A673 (cell line): ENCODE measurements at regions not wholly inside any gene's neighbourhood (a gene's known extent, or its start where the extent isn't known, plus 50 kb on each side); places are given as distances from the start of the nearest gene placed in this dataset.

Source experiments
- BruUV-seq: library from RNA; stranded (reverse); fragments of 400-500 nt; replicated peaks from 2 replicates; lab custom pipeline; 2021; lab: Mats Ljungman, UMichigan
- CTCF ChIA-PET: fragments of 300-600 bp; sonication (Branson Sonifier 250); formaldehyde crosslinking; loops from one replicate; lab custom pipeline; 2022; ENCODE audit warnings: antibody characterized with exemption; lab: Charles Lee
- POLR2A ChIA-PET: fragments of 300-600 bp; sonication (Branson Sonifier 250); formaldehyde crosslinking; loops from one replicate; lab custom pipeline; 2022; ENCODE audit warnings: antibody characterized with exemption; ENCODE audit not compliant: low non-redundant PET; lab: Charles Lee
- DNase-seq: peaks from one replicate; pipeline ENCODE4 v3.0.0-alpha.2; 2015; ENCODE audit warnings: low spot score
- H3K27ac ChIP-seq: fragments of 200-600 bp; sonication (generic); 2 replicates; pipeline ENCODE4 v1.5.1; 2016; ENCODE audit warnings: mixed run types, low read depth, mild to moderate bottlenecking, mixed read lengths, antibody characterized with exemption, low read length; ENCODE audit not compliant: poor library complexity, severe bottlenecking
- H3K27me3 ChIP-seq: fragments of 200-600 bp; sonication (generic); replicated peaks from 2 replicates; pipeline ENCODE4 v1.6.1; 2017; ENCODE audit warnings: mixed run types, low read depth, mild to moderate bottlenecking, mixed read lengths, antibody characterized with exemption, low read length; ENCODE audit not compliant: insufficient read depth, poor library complexity
- H3K36me3 ChIP-seq: fragments of 200-600 bp; sonication (generic); 2 replicates; pipeline ENCODE4 v1.6.1; 2016; ENCODE audit warnings: mixed run types, mild to moderate bottlenecking, mixed read lengths, antibody characterized with exemption, low read length; ENCODE audit not compliant: insufficient read depth, poor library complexity, severe bottlenecking
- H3K4me1 ChIP-seq: fragments of 200-600 bp; sonication (generic); 2 replicates; pipeline ENCODE4 v1.6.1; 2017; ENCODE audit warnings: mixed run types, mild to moderate bottlenecking, mixed read lengths, antibody characterized with exemption, low read length; ENCODE audit not compliant: insufficient read depth, poor library complexity, severe bottlenecking
- H3K4me3 ChIP-seq: fragments of 200-600 bp; sonication (generic); 2 replicates; pipeline ENCODE4 v1.5.1; 2016; ENCODE audit warnings: low read depth, mixed run types, mild to moderate bottlenecking, mixed read lengths, low read length; ENCODE audit not compliant: poor library complexity, severe bottlenecking
- H3K9me3 ChIP-seq: fragments of 200-600 bp; sonication (generic); 2 replicates; pipeline ENCODE4 v1.6.1; 2016; ENCODE audit warnings: mixed run types, low read depth, mild to moderate bottlenecking, mixed read lengths, antibody characterized with exemption, low read length; ENCODE audit not compliant: poor library complexity, severe bottlenecking
- CTCF ChIP-seq: fragments of 300-800, 200-600 bp; sonication (generic); conservative IDR thresholded peaks from 2 replicates; pipeline ENCODE4 v1.5.1; 2017; ENCODE audit warnings: low read depth, mild to moderate bottlenecking, antibody characterized with exemption, low read length, moderate library complexity, mixed read lengths
- EZH2 ChIP-seq: fragments of 200-600 bp; sonication (generic); IDR thresholded peaks from 2 replicates; pipeline ENCODE4 v1.6.1; 2017; ENCODE audit warnings: borderline replicate concordance, low read depth, mild to moderate bottlenecking, mixed read lengths, antibody characterized with exemption, low read length; ENCODE audit not compliant: poor library complexity, severe bottlenecking
- intact Hi-C: fragments of 100-400 bp; cut with micrococcal nuclease; formaldehyde crosslinking; loops from one replicate; pipeline ENCODE4 v1.10.0; 2022; ENCODE audit not compliant: unreplicated experiment

GRCh38 chr20:10961651-10962288 is 288.0 kb upstream of the JAG1 start:
- H3K36me3 ChIP-seq: no peaks in the 10 kb centered on the region
- no peak overlapping the region for H3K27ac ChIP-seq
- no peaks in the 10 kb centered on the region for H3K27me3 ChIP-seq
- ChIA-PET CTCF (no interaction called here), POLR2A (no interaction called here)
- intact Hi-C loops: no loop called here
- DNase-seq: no peak
- TF ChIP-seq EZH2: no peak
- TF ChIP-seq CTCF: no peak
- no peaks in the 10 kb centered on the region for H3K9me3 ChIP-seq
- H3K4me3 ChIP-seq: no peak overlapping the region
- no TSS peak for BruUV-seq
- H3K4me1 ChIP-seq: no peaks in the 10 kb centered on the region

- ChIA-PET CTCF (no interaction called here), POLR2A (no interaction called here)
- TF ChIP-seq EZH2 (no peak), CTCF (no peak)
- no peaks in the 10 kb centered on the region for H3K27me3 ChIP-seq
- H3K4me1 ChIP-seq: no peaks in the 10 kb centered on the region
- DNase-seq: no peak
- BruUV-seq: no TSS peak
- no peaks in the 10 kb centered on the region for H3K36me3 ChIP-seq
- no peaks in the 10 kb centered on the region for H3K9me3 ChIP-seq
- intact Hi-C loops: no loop called here
- H3K27ac ChIP-seq: no peak overlapping the region
- H3K4me3 ChIP-seq: no peak overlapping the region
Observed at GRCh38 chr20:10962937-10963336, 289.1 kb upstream of the JAG1 start.

GRCh38 chr20:10963717-10964266 is 290.0 kb upstream of the JAG1 start:
- H3K27ac ChIP-seq: no peak overlapping the region
- H3K4me1 ChIP-seq: no peaks in the 10 kb centered on the region
- H3K27me3 ChIP-seq: no peaks in the 10 kb centered on the region
- TF ChIP-seq EZH2 (no peak), CTCF (no peak)
- H3K9me3 ChIP-seq: no peaks in the 10 kb centered on the region
- intact Hi-C loops: no loop called here
- H3K36me3 ChIP-seq: no peaks in the 10 kb centered on the region
- ChIA-PET POLR2A (no interaction called here), CTCF (no interaction called here)
- no TSS peak for BruUV-seq
- no peak overlapping the region for H3K4me3 ChIP-seq
- DNase-seq: no peak
